ENCODE measurements at regions not wholly inside any gene's neighbourhood (a gene's known extent, or its start where the extent isn't known, plus 50 kb on each side); places are given as distances from the start of the nearest gene placed in this dataset.

DNA sequence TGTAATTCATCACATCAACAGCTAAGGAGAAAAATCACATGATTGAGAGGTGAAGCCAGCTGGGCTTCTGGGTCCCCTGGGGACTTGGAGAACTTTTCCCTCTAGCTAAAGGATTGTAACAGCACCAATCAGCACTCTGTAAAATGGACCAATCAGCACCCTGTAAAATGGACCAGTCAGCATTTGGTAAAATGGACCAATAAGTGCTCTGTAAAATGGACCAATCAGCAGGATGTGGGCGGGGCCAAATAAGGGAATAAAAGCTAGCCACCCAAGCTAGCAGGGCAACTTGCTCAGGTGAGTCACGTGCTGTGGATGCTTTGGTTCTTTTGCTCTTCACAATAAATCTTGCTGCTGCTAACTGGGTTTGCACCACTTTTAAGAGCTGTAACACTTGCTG lies 1248.3 kb downstream of the PCDH18 start (continued):
- TF ChIP-seq ZNF292 (tag by site-specific recombination; IDR thresholded peaks at IDR 0.05; ENCODE audit: borderline replicate concordance, low read depth): no peak
- no peak for TF ChIP-seq ZNF239 (tag by site-specific recombination; IDR thresholded peaks at IDR 0.05)

DNA sequence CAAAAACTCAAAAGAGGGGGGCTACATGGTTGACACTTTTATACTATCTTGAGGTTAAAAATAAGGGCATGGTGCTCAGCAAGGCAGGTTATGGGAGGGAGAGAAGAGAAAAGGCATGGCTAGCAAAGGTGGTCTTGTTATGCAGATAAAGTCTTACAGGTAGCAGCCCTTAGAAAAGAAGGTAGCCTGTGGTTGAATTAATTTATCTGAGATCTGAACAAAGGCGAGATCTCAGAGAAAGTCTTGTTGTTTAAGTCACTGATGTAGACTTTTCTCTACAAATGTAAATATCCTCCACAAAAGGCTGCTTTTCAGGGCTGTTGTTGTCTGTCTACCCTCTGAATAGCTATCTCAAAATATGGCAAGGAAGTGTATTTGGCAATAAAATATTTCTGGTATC lies 1250.4 kb downstream of the PCDH18 start:
- CTCF ChIA-PET: no interaction called here
- H3K4me3 ChIP-seq (ENCODE audit: low read depth, low read length): no peak overlapping the region
- no peak for TF ChIP-seq ZNF426 (tag by site-specific recombination; IDR thresholded peaks at IDR 0.05)
- TF ChIP-seq, protein P1, sequence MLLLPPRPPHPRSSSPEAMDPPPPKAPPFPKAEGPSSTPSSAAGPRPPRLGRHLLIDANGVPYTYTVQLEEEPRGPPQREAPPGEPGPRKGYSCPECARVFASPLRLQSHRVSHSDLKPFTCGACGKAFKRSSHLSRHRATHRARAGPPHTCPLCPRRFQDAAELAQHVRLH (tag by site-specific recombination; IDR thresholded peaks at IDR 0.05): no peak
- TF ChIP-seq, protein P2, sequence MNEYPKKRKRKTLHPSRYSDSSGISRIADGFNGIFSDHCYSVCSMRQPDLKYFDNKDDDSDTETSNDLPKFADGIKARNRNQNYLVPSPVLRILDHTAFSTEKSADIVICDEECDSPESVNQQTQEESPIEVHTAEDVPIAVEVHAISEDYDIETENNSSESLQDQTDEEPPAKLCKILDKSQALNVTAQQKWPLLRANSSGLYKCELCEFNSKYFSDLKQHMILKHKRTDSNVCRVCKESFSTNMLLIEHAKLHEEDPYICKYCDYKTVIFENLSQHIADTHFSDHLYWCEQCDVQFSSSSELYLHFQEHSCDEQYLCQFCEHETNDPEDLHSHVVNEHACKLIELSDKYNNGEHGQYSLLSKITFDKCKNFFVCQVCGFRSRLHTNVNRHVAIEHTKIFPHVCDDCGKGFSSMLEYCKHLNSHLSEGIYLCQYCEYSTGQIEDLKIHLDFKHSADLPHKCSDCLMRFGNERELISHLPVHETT (tag by site-specific recombination; IDR thresholded peaks at IDR 0.05): no peak
- no peak overlapping the region for H3K27ac ChIP-seq (ENCODE audit: extremely low read depth, low read depth, low read length)
- H3K4me1 ChIP-seq (ENCODE audit: control insufficient read depth, insufficient read depth, low read length): no peaks in the 10 kb centered on the region
- POLR2A ChIA-PET: no interaction called here
- H3K36me3 ChIP-seq (ENCODE audit: control insufficient read depth in 2 of 2, insufficient read depth in 1 of 2, low read length in 2 of 2): no peaks in the 10 kb centered on the region
- no peaks in the 10 kb centered on the region for H3K9me3 ChIP-seq (ENCODE audit: control insufficient read depth, insufficient read depth, low read depth, low read length)

DNA sequence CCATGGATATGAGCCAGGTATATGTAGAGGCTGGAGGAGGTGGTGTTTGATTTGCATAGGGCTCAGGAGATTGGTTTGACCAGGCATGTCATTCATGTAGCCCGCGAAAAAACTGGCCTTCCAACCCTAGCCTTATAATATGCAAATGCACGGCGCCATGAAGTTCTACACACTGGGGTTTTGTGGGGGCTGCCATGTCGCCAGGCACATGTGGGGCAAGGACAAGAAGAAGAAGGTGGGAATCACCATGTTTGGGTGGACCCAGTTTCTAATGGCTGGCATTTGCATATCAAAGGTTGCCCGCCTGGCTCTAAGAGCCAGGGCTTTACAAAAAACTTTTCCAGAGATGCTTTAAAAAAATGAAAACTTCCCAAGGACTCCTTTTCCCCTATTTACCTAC lies 1251.0 kb downstream of the PCDH18 start:
- Histone ChIP-seq H3K4me1 (ENCODE audit: control insufficient read depth, insufficient read depth, low read length) (no peaks in the 10 kb centered on the region), H3K9me3 (ENCODE audit: control insufficient read depth, insufficient read depth, low read depth, low read length) (no peaks in the 10 kb centered on the region), H3K4me3 (ENCODE audit: low read depth, low read length) (no peak overlapping the region), H3K27ac (ENCODE audit: extremely low read depth, low read depth, low read length) (no peak overlapping the region), H3K36me3 (ENCODE audit: control insufficient read depth in 2 of 2, insufficient read depth in 1 of 2, low read length in 2 of 2) (no peaks in the 10 kb centered on the region)
- POLR2A ChIA-PET: no interaction called here
- TF ChIP-seq, protein P3, sequence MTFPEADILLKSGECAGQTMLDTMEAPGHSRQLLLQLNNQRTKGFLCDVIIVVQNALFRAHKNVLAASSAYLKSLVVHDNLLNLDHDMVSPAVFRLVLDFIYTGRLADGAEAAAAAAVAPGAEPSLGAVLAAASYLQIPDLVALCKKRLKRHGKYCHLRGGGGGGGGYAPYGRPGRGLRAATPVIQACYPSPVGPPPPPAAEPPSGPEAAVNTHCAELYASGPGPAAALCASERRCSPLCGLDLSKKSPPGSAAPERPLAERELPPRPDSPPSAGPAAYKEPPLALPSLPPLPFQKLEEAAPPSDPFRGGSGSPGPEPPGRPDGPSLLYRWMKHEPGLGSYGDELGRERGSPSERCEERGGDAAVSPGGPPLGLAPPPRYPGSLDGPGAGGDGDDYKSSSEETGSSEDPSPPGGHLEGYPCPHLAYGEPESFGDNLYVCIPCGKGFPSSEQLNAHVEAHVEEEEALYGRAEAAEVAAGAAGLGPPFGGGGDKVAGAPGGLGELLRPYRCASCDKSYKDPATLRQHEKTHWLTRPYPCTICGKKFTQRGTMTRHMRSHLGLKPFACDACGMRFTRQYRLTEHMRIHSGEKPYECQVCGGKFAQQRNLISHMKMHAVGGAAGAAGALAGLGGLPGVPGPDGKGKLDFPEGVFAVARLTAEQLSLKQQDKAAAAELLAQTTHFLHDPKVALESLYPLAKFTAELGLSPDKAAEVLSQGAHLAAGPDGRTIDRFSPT (tag by site-specific recombination; IDR thresholded peaks at IDR 0.05): no peak
- TF ChIP-seq, protein P4, sequence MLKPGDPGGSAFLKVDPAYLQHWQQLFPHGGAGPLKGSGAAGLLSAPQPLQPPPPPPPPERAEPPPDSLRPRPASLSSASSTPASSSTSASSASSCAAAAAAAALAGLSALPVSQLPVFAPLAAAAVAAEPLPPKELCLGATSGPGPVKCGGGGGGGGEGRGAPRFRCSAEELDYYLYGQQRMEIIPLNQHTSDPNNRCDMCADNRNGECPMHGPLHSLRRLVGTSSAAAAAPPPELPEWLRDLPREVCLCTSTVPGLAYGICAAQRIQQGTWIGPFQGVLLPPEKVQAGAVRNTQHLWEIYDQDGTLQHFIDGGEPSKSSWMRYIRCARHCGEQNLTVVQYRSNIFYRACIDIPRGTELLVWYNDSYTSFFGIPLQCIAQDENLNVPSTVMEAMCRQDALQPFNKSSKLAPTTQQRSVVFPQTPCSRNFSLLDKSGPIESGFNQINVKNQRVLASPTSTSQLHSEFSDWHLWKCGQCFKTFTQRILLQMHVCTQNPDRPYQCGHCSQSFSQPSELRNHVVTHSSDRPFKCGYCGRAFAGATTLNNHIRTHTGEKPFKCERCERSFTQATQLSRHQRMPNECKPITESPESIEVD (tag by site-specific recombination; IDR thresholded peaks at IDR 0.05): no peak
- TF ChIP-seq ZNF707 (tag by site-specific recombination; IDR thresholded peaks at IDR 0.05): no peak
- no peak for TF ChIP-seq ZNF596 (tag by site-specific recombination; IDR thresholded peaks at IDR 0.05)
- TF ChIP-seq OVOL3 (tag by site-specific recombination; IDR thresholded peaks at IDR 0.05): no peak
- TF ChIP-seq ZNF701 (tag by site-specific recombination; IDR thresholded peaks at IDR 0.05): no peak
- no peak for TF ChIP-seq KLF7 (tag by site-specific recombination; IDR thresholded peaks at IDR 0.05; ENCODE audit: borderline replicate concordance)
- no peak for TF ChIP-seq ZNF416 (tag by site-specific recombination; IDR thresholded peaks at IDR 0.05)
- no peak for TF ChIP-seq ZNF266 (tag by site-specific recombination; IDR thresholded peaks at IDR 0.05; ENCODE audit: low read depth)
- no peak for TF ChIP-seq GLIS1 (tag by site-specific recombination; IDR thresholded peaks at IDR 0.05)
- TF ChIP-seq, protein P5, sequence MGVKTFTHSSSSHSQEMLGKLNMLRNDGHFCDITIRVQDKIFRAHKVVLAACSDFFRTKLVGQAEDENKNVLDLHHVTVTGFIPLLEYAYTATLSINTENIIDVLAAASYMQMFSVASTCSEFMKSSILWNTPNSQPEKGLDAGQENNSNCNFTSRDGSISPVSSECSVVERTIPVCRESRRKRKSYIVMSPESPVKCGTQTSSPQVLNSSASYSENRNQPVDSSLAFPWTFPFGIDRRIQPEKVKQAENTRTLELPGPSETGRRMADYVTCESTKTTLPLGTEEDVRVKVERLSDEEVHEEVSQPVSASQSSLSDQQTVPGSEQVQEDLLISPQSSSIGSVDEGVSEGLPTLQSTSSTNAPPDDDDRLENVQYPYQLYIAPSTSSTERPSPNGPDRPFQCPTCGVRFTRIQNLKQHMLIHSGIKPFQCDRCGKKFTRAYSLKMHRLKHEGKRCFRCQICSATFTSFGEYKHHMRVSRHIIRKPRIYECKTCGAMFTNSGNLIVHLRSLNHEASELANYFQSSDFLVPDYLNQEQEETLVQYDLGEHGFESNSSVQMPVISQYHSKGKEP (tag by site-specific recombination; IDR thresholded peaks at IDR 0.05): no peak
- TF ChIP-seq ZNF837 (tag by site-specific recombination; IDR thresholded peaks at IDR 0.05): no peak
- TF ChIP-seq ZNF132 (tag by site-specific recombination; IDR thresholded peaks at IDR 0.05; ENCODE audit: borderline replicate concordance): no peak
- no peak for TF ChIP-seq ZNF621 (tag by site-specific recombination; IDR thresholded peaks at IDR 0.05)
- TF ChIP-seq WT1 (tag by site-specific recombination; IDR thresholded peaks at IDR 0.05): no peak
- no peak for TF ChIP-seq ZNF585B (tag by site-specific recombination; IDR thresholded peaks at IDR 0.05)
- no peak for TF ChIP-seq ZNF24 (tag by site-specific recombination; IDR thresholded peaks at IDR 0.05)
- TF ChIP-seq ZNF223 (tag by site-specific recombination; IDR thresholded peaks at IDR 0.05): no peak
- TF ChIP-seq, protein P6, sequence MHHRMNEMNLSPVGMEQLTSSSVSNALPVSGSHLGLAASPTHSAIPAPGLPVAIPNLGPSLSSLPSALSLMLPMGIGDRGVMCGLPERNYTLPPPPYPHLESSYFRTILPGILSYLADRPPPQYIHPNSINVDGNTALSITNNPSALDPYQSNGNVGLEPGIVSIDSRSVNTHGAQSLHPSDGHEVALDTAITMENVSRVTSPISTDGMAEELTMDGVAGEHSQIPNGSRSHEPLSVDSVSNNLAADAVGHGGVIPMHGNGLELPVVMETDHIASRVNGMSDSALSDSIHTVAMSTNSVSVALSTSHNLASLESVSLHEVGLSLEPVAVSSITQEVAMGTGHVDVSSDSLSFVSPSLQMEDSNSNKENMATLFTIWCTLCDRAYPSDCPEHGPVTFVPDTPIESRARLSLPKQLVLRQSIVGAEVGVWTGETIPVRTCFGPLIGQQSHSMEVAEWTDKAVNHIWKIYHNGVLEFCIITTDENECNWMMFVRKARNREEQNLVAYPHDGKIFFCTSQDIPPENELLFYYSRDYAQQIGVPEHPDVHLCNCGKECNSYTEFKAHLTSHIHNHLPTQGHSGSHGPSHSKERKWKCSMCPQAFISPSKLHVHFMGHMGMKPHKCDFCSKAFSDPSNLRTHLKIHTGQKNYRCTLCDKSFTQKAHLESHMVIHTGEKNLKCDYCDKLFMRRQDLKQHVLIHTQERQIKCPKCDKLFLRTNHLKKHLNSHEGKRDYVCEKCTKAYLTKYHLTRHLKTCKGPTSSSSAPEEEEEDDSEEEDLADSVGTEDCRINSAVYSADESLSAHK (tag by site-specific recombination; IDR thresholded peaks at IDR 0.05): no peak
- no peak for TF ChIP-seq ZNF214 (tag by site-specific recombination; IDR thresholded peaks at IDR 0.05; ENCODE audit: borderline replicate concordance)
- CTCF ChIA-PET: no interaction called here
